ENCODE measurements at regions not wholly inside any gene's neighbourhood (a gene's known extent, or its start where the extent isn't known, plus 50 kb on each side); places are given as distances from the start of the nearest gene placed in this dataset.

- no peak for DNase-seq
Measured at GRCh38 chr13:38520041-38520440, 166.8 kb upstream of the FREM2 start.

GRCh38 chr13:38527140-38527539, 159.7 kb upstream of the FREM2 start:
- DNase-seq = no peak

GRCh38 chr13:38528986-38529385, 157.9 kb upstream of the FREM2 start:
- DNase-seq = no peak

- DNase-seq = no peak
Measured at GRCh38 chr13:38530492-38530891, 156.4 kb upstream of the FREM2 start.

- DNase-seq = no peak
Measured at GRCh38 chr13:38535261-38535660, 151.6 kb upstream of the FREM2 start.

GRCh38 chr13:38537051-38537450, 149.8 kb upstream of the FREM2 start:
- DNase-seq = no peak

- no peak for DNase-seq
Measured at GRCh38 chr13:38538422-38538821, 148.5 kb upstream of the FREM2 start.

GRCh38 chr13:38539632-38540031, 147.2 kb upstream of the FREM2 start:
- DNase-seq = no peak

GRCh38 chr13:38542601-38543000, 144.3 kb upstream of the FREM2 start:
- DNase-seq = no peak

- DNase-seq = no peak
Measured at GRCh38 chr13:38543561-38543960, 143.3 kb upstream of the FREM2 start.

- DNase-seq = no peak
Measured at GRCh38 chr13:38563739-38564138, 123.1 kb upstream of the FREM2 start.

GRCh38 chr13:38564256-38565150, 122.4 kb upstream of the FREM2 start:
- no peak for DNase-seq

GRCh38 chr13:38566023-38566422, 120.9 kb upstream of the FREM2 start:
- no peak for DNase-seq

- no peak for DNase-seq
Measured at GRCh38 chr13:38566519-38566918, 120.4 kb upstream of the FREM2 start.

GRCh38 chr13:38570706-38571105, 116.2 kb upstream of the FREM2 start:
- DNase-seq = no peak

- DNase-seq = no peak
Measured at GRCh38 chr13:38575427-38575826, 111.5 kb upstream of the FREM2 start.

GRCh38 chr13:38577048-38577447, 109.8 kb upstream of the FREM2 start:
- DNase-seq = no peak

GRCh38 chr13:38582133-38582532, 104.7 kb upstream of the FREM2 start:
- DNase-seq = no peak

- no peak for DNase-seq
Measured at GRCh38 chr13:38590230-38590629, 96.6 kb upstream of the FREM2 start.

GRCh38 chr13:38590796-38591507, 95.9 kb upstream of the FREM2 start:
- no peak for DNase-seq

- no peak for DNase-seq
Measured at GRCh38 chr13:38602266-38602665, 84.6 kb upstream of the FREM2 start.

- no peak for DNase-seq
Measured at GRCh38 chr13:38606699-38607535, 80.0 kb upstream of the FREM2 start.

GRCh38 chr13:38617936-38618335, 68.9 kb upstream of the FREM2 start:
- DNase-seq = no peak

Data from NCI-H1417 treated with DMSO at 0.1 percent for 48 hours (cell line).